HUES6 (cell line): ENCODE measurements at regions not wholly inside any gene's neighbourhood (a gene's known extent, or its start where the extent isn't known, plus 50 kb on each side); places are given as distances from the start of the nearest gene placed in this dataset.

Experiments
- H3K27ac ChIP-seq: 2 replicates; pipeline ENCODE4 v1.7.0; 2013; ENCODE audit warnings: low read depth, mild to moderate bottlenecking, low read length, inconsistent platforms
- H3K27me3 ChIP-seq: 2 replicates; pipeline ENCODE4 v1.6.1; 2013; ENCODE audit warnings: low read length; ENCODE audit not compliant: control insufficient read depth, insufficient read depth
- H3K36me3 ChIP-seq: 2 replicates; pipeline ENCODE4 v1.6.1; 2013; ENCODE audit warnings: low read length; ENCODE audit not compliant: control insufficient read depth, insufficient read depth
- H3K4me1 ChIP-seq: 2 replicates; pipeline ENCODE4 v1.6.1; 2013; ENCODE audit warnings: low read length; ENCODE audit not compliant: control insufficient read depth, insufficient read depth
- H3K4me3 ChIP-seq: 2 replicates; pipeline ENCODE4 v1.5.1; 2013; ENCODE audit warnings: low read depth, low read length
- H3K9ac ChIP-seq: one replicate; pipeline ENCODE4 v1.6.1; 2013; ENCODE audit warnings: mild to moderate bottlenecking, low read length
- H3K9me3 ChIP-seq: 2 replicates; pipeline ENCODE4 v1.6.1; 2013; ENCODE audit warnings: low read depth, low read length; ENCODE audit not compliant: control insufficient read depth, insufficient read depth

DNA sequence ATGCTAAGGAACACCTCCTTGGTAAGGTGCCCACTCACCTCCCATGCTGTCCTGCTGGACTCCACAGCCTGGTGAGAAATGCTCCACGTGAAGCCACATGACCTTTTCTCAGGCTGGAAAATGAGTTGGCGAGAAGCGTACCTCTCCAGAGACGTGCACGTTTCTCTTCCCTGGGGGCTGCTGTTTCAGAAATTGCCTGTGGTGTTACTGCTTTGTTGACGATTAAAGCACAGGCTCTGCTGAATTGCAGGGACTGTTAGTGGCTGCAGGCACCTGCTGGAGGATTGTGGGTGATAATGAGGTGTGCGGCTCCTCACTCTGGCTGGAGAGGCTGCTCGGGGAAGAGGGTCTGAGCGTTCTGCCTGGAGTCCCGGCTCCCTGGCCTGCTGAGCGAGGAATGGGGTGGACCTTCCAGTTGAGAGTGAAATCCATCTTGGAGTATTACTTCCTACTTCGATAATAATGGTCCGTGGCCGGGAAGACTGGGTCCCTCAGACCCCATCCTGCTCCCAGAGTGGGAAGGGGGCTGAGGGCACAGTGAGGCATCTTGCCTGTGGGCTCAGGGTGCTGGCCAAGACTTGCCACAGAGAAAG lies 199.3 kb upstream of the HDAC4 start:
- no peak overlapping the region for H3K27ac ChIP-seq
- no peak overlapping the region for H3K9ac ChIP-seq
- 0 out of 2 replicates have a peak, but pooled peaks cover 5% of the 10 kb centered on the region for H3K9me3 ChIP-seq
- H3K4me3 ChIP-seq, result no peak overlapping the region
- H3K36me3 ChIP-seq, result no peaks in the 10 kb centered on the region
- no peaks in the 10 kb centered on the region for H3K27me3 ChIP-seq
- H3K4me1 ChIP-seq, result no peaks in the 10 kb centered on the region; the same call in 1 of the 2 replicates

DNA sequence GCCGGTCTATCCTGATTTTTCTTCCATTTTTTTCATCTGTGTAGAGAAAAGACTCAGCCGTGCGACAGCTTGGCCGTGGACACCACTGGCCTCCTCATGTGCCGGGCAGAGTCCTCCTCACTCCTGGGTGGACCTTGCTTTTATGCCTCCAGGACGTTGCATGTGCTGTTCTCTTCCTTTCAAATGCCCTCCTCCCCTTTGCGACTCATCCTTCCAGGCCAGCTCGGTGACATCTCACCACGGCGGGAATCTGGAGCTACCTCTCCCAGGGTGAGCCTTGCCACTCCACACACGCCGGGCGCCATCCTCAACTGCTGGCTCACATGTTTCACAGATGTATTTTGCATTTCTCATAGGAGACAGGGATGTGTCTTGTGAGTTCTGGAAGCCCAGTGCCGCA lies 198.5 kb upstream of the HDAC4 start:
- H3K4me3 ChIP-seq, result no peak overlapping the region
- H3K36me3 ChIP-seq, result no peaks in the 10 kb centered on the region
- 0 out of 2 replicates have a peak, but pooled peaks cover 5% of the 10 kb centered on the region for H3K9me3 ChIP-seq
- no peaks in the 10 kb centered on the region for H3K27me3 ChIP-seq
- no peak overlapping the region for H3K9ac ChIP-seq
- no peaks in the 10 kb centered on the region; the same call in 1 of the 2 replicates for H3K4me1 ChIP-seq
- no peak overlapping the region for H3K27ac ChIP-seq

DNA sequence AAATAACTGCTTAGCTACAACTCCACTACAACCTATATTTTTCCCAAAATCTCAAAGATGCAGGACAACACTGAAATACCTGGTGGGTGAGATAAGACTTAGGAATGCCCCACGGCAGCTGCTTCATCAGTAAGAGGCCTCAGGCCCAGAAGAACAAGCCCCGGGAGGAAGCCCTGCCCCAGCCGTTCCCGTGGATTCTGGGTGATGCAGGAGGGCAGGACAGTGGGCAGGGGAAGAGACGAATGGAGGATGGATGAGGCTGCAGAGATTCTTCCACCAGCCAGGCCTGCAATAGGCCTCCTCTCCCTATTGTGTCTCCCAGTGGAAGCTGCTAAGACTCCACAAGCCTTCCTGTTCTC lies 197.9 kb upstream of the HDAC4 start:
- Histone ChIP-seq H3K9me3 (peaks cover 3% of the 10 kb centered on the region; the same call in 1 of the 2 replicates), H3K4me1 (no peaks in the 10 kb centered on the region; the same call in 1 of the 2 replicates), H3K9ac (no peak overlapping the region), H3K4me3 (no peak overlapping the region), H3K27ac (no peak overlapping the region), H3K36me3 (no peaks in the 10 kb centered on the region), H3K27me3 (no peaks in the 10 kb centered on the region)

DNA sequence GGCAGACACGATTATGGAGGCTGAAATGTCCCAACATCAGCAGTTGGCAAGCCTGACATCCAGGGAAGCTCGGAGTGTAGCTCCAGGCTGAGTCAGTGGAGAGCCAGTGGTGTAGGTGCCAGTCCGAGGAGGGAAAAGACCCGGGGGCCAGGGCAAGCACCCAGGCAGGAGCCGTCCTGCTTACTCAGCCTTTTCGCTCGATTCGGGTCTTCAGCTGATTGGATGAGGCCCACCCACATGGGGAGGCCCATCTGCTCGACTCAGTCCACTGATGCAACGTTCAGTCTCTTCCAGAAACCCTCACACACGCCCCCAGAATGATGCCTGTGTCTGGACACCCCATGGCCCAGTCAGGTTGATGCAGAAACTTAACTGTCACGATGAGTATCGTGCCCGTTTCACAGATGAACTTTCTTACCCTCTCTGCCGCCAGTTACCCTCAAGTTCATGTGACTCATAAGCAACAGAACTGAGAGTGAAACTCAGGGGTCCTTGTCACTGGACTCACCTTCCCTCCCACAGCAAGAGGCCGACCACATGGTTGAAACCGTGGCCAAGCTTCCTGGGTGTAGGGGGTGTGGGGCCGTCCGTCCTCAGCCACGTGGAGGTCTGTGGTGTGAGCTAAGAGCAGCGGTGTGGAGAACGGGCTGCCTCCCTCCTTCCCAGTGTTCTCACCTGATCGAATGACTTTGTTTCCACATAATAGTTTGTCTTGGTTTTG lies 197.4 kb upstream of the HDAC4 start:
- no peak overlapping the region for H3K9ac ChIP-seq
- H3K4me1 ChIP-seq, result no peaks in the 10 kb centered on the region; the same call in 1 of the 2 replicates
- no peaks in the 10 kb centered on the region for H3K36me3 ChIP-seq
- H3K27me3 ChIP-seq, result no peaks in the 10 kb centered on the region
- H3K4me3 ChIP-seq, result no peak overlapping the region
- no peak overlapping the region for H3K27ac ChIP-seq
- peaks cover 9% of the 10 kb centered on the region for H3K9me3 ChIP-seq

DNA sequence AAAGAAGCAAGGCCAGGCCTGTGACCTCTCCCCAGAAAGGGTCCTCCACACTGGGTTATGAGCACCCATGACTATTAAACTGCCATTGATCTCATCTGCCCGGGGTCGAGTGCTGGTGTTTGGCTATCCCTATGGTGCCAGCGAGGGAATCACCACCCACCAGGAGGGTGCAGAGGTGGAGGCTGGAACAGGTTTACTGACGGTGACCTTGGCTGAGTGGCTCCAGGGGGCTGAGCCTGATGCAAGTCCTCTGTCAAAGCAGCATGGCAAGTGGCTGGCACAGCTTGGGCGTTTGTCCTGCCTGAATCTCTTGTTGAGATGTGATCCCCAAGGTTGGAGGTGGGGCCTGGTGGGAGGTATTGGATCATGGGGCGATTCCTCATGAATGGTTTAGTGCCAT lies 196.4 kb upstream of the HDAC4 start:
- Histone ChIP-seq H3K4me3 (no peak overlapping the region), H3K4me1 (no peaks in the 10 kb centered on the region; the same call in 1 of the 2 replicates), H3K27me3 (no peaks in the 10 kb centered on the region), H3K9me3 (peaks cover 15% of the 10 kb centered on the region), H3K36me3 (no peaks in the 10 kb centered on the region), H3K9ac (no peak overlapping the region), H3K27ac (no peak overlapping the region)

DNA sequence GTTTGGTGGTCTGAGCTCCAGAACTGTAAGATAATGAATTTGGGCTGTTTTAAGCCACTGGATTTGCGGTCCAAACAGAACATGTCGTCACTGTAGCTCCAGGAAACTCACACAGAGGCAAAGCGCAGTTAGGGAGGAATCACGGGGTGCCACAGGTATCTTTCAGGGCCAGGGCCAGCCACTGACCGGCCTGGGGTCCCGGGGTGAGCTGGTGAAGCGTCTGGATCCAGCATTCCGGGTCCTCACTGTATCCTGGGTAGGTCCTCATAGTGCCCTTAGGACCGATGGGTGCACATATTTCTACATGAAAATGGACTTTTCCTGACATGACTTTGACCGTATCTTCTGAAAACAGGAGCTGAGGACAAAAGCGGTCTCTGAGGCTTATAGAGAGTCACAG lies 196.0 kb upstream of the HDAC4 start:
- Histone ChIP-seq H3K4me3 (no peak overlapping the region), H3K4me1 (no peaks in the 10 kb centered on the region), H3K9me3 (peaks cover 19% of the 10 kb centered on the region), H3K27me3 (no peaks in the 10 kb centered on the region), H3K27ac (no peak overlapping the region), H3K9ac (no peak overlapping the region), H3K36me3 (no peaks in the 10 kb centered on the region)

DNA sequence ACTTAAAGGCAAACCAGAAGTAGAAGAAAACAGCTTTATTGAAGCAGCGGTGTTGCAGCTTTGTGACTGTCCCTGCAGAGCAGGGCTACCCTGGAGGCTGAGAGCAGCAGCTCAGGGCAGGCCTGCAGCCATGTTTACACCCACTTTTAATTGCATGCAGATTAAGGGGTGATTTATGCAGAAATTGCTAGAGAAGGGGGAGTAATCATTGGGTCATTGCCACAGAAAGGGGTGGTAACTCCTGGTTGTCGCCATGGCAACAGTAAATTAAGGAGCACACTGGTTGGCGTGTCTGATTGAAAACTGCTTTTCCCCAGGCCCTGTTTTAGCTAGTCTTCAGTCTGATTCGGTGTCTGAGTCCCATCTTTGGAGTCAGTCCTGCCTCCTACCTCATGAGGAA lies 195.4 kb upstream of the HDAC4 start:
- Histone ChIP-seq H3K27ac (no peak overlapping the region), H3K9ac (no peak overlapping the region), H3K9me3 (peaks cover 21% of the 10 kb centered on the region), H3K27me3 (no peaks in the 10 kb centered on the region), H3K4me3 (no peak overlapping the region), H3K36me3 (no peaks in the 10 kb centered on the region), H3K4me1 (no peaks in the 10 kb centered on the region)

DNA sequence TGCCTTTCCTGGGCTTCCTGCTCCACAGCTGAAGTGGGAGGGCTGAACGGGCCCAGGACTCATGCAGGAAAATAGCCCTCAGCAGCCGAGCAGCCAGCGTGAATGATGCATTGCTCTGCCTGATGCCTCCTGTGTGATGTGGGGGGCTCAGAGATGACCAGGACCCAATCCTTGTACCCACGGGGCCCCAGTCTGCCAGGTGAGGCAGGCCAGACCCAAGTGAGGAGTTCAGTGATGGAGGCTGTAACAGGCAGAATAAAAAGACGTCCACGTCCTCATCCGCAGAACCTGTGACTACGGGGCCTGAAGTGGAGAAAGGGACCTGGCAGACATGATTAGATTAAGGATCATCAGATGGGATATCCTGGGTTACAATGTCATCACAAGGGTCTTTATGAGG lies 194.9 kb upstream of the HDAC4 start:
- H3K9ac ChIP-seq, result no peak overlapping the region
- H3K4me3 ChIP-seq, result no peak overlapping the region
- H3K4me1 ChIP-seq, result no peaks in the 10 kb centered on the region
- no peaks in the 10 kb centered on the region for H3K27me3 ChIP-seq
- no peaks in the 10 kb centered on the region for H3K36me3 ChIP-seq
- H3K27ac ChIP-seq, result no peak overlapping the region
- peaks cover 21% of the 10 kb centered on the region for H3K9me3 ChIP-seq

DNA sequence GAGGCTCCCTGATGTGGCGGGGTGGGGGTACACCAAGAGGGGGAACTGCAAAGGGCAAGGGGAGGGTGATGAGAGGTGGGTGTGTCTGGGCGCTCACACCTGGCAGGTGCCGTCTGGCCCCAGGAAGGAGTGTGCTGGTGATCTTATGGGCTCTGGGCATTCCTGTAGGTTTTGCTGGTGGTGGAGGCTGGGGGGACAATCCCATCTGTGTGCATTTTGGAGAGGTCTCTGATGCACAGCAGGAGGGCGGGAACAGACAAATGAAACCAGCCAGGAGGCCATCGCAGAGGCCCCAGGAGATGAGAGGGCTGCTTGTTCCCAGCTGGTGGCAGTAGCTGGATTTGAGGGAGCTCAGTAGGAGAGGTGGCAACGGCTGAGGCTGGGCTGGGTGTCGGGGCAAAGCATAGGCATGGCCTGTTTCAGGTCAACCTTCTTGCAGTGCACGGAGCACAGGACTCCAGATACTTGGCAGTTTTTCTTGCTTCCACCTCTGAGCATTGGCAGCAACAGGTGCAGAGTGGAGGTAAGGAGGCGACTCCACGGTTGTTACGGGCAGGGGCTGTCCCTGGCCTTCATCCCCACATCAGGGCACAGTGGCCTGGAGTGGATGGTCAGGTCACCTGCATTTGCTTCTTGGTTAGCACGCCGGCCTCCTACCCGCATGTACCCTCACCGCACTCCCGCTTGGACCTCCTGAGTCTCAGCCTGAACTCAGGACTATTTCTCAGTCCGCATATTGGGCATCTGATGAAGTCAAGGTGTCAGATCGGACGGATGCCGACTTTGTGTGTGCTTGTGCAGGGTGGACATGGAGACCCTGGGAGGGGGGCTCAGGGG lies 194.2 kb upstream of the HDAC4 start:
- Histone ChIP-seq H3K27ac (no peak overlapping the region), H3K4me3 (no peak overlapping the region), H3K9ac (no peak overlapping the region), H3K36me3 (no peaks in the 10 kb centered on the region), H3K4me1 (no peaks in the 10 kb centered on the region), H3K27me3 (no peaks in the 10 kb centered on the region), H3K9me3 (peaks cover 21% of the 10 kb centered on the region)

DNA sequence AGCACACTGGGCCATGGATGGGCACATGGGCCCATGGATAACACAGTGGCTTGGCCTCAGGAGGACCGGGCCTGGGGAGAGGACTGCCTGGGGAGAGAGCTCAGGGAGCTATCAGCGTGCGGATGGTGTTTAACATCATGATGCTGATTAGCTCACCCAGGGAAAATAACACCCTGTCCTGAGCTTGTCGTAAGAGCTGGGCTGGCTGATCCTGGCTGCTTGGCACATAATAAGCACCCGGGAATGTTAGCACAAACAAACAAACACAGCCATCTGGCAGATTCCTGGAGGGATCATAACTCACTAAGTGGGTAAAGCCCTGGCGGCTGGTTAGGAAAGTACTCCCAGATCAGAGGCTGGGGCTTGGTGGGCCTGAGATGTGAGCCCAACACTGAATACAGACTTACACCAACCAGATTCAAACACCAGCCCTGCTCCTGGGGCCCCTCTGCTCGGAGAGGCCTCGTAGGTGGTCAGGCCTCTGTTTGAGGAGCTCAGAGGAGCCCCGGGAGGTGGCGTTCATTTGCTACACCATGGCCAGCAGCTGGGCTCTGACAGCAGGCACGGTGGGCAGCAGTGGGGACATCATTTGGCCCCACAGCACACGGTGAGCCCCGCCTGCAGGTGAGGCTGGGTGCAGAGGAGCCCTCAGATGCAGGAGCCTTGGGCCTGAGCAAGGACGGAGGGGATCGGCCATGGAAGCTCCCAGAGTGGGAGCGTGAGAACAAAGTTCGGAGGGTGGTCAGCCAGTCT lies 193.4 kb upstream of the HDAC4 start:
- H3K4me1 ChIP-seq, result no peaks in the 10 kb centered on the region
- H3K27me3 ChIP-seq, result no peaks in the 10 kb centered on the region
- H3K4me3 ChIP-seq, result no peak overlapping the region
- H3K9me3 ChIP-seq, result peaks cover 21% of the 10 kb centered on the region
- H3K36me3 ChIP-seq, result no peaks in the 10 kb centered on the region
- no peak overlapping the region for H3K27ac ChIP-seq
- no peak overlapping the region for H3K9ac ChIP-seq
